KBM-7 (cell line): ENCODE measurements at regions not wholly inside any gene's neighbourhood (a gene's known extent, or its start where the extent isn't known, plus 50 kb on each side); places are given as distances from the start of the nearest gene placed in this dataset.
"Not testable (repeated sequence)": the region's sequence is repeated elsewhere in the genome, so short reads cannot be mapped to it uniquely, and the experiment has no call there.

Experiments used
- DNase-seq: peaks from one replicate; pipeline ENCODE4 v3.0.0-alpha.2; 2015
- in situ Hi-C: fragments of 300-500 bp; cut with MboI; formaldehyde crosslinking; loops from 2 replicates; pipeline ENCODE4 v1.14.3; 2020; ENCODE audit warnings: low sequenced_read_pairs, low pct_unique_long_range_greater_than_20kb, mixed read lengths

GRCh38 chr19:28142258-28142657 is 1070.7 kb downstream of the UQCRFS1 start:
- no peak for DNase-seq
- in situ Hi-C loops = no loop called here

GRCh38 chr19:28140201-28140600 is 1072.8 kb downstream of the UQCRFS1 start:
- in situ Hi-C loops = no loop called here
- no peak for DNase-seq

DNA sequence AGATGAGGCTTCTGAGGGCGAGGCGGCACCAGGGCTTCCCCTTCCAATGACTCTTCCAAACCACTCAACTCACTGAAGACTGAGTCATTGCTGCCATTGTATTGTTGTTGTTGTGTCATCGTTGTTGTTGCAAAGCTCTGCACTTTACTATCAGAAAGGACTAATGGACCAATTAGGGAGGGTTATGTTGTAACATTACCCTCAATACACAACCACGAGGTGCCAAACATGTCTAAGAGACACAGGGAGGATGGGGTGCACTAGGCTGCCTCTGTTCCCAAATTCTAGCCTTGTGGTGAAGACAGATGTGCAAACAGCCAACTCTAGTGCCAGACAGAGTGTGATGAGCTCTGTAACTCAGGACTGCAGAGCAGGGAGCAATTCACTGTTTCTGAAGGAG is 1075.2 kb downstream of the UQCRFS1 start:
- DNase-seq = no peak
- in situ Hi-C loops = no loop called here

- in situ Hi-C loops = no loop called here
- no peak for DNase-seq
Measured at GRCh38 chr19:28136796-28137195, 1076.2 kb downstream of the UQCRFS1 start.

DNA sequence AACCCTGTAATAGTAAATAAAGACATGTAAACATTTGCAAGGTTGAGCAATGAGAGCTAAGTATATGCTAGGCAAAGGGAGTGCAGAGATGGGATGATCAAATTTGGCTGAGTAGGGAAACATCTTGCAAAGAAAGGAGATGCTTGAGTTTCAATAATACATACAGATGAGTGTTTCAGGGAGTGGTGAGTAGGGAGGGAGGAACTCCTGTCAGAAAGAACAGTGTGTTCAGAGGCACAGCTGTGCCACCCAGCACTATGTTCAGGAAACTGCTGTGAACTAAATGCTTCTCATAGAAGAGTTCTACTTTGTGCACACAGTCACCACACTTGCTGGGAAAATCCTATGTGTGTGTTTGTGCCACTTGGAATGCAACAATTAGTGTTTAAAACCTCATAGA is 1077.1 kb downstream of the UQCRFS1 start:
- no peak for DNase-seq
- in situ Hi-C loops = no loop called here

DNA sequence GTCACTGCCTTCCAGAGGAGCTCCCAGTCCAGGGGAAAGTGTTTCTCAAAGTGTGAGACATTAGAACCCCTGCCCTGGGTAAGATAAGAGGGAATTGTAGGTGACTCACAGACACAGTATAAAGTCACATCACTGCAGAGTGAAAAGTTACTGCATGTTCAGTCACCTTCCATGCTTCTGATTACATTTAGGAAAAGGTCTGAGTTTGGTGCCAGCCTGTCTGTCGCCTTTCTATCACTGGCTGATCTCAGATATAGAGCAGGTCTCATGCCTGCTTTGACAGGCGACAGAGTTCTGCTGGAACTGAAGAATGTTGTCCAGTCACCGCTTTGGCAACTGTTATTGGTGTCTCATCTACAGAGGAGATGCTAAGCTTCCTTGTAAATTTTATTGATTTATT is 1078.6 kb downstream of the UQCRFS1 start:
- in situ Hi-C loops = no loop called here

GRCh38 chr19:28130881-28131280 is 1082.1 kb downstream of the UQCRFS1 start:
- in situ Hi-C loops, DNase-seq: not testable (repeated sequence)

More for the DNA sequence above, 1078.6 kb downstream of the UQCRFS1 start:
- no peak for DNase-seq

GRCh38 chr19:28130066-28130511 is 1082.9 kb downstream of the UQCRFS1 start:
- DNase-seq = no peak
- in situ Hi-C loops = no loop called here

DNA sequence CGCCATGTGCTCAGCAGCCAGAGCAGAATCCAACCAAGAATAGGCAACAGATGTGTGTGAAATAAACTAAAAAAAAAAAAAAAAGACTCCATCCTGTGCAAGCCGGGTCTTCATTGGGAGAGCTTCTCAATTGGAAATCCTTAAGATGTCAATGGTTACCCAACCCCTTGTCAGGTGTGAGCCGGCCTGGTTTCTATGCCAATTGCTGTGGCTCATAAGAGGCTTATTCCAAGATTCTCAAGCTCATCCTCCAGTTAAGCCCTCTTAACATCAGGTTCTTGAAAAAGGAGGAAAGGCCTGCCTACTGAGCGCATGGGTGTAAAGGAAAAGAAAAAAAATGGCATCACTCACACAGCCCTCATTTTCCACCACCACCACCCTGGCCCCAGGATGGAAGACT is 1084.6 kb downstream of the UQCRFS1 start:
- in situ Hi-C loops = no loop called here
- no peak for DNase-seq

GRCh38 chr19:28126135-28126898 is 1086.6 kb downstream of the UQCRFS1 start:
- no peak for DNase-seq
- in situ Hi-C loops = no loop called here

- in situ Hi-C loops = no loop called here
- DNase-seq = no peak
Measured at GRCh38 chr19:28122734-28123133, 1090.2 kb downstream of the UQCRFS1 start.

DNA sequence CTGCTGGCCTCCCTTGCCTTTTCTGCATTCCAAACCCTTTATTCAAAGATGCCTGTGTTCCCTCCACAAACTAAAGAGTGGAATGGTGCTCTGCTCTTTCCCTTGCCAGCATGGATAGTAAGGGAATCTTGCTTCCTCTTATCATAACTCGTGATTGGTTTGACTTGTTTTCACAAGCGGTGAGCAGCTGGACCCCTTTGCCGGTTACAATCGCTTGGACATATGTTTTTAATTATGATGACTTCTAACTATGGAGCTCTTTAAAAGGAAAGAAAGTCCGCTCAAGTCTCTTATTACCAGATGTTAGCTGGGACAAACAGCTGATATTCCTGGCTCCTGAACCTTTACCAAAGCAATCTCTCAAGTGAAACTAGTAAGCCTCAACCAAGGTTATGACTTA is 1094.7 kb downstream of the UQCRFS1 start:
- in situ Hi-C loops = no loop called here
- no peak for DNase-seq

- in situ Hi-C loops = no loop called here
- DNase-seq = no peak
Measured at GRCh38 chr19:28117143-28117542, 1095.8 kb downstream of the UQCRFS1 start.

GRCh38 chr19:28116379-28116778 is 1096.6 kb downstream of the UQCRFS1 start:
- in situ Hi-C loops, DNase-seq: not testable (repeated sequence)

- DNase-seq = no peak
- in situ Hi-C loops = no loop called here
Measured at GRCh38 chr19:28103921-28104320, 1109.0 kb downstream of the UQCRFS1 start.

- in situ Hi-C loops, DNase-seq: not testable (repeated sequence)
Measured at GRCh38 chr19:28084659-28085157, 1128.2 kb downstream of the UQCRFS1 start.

DNA sequence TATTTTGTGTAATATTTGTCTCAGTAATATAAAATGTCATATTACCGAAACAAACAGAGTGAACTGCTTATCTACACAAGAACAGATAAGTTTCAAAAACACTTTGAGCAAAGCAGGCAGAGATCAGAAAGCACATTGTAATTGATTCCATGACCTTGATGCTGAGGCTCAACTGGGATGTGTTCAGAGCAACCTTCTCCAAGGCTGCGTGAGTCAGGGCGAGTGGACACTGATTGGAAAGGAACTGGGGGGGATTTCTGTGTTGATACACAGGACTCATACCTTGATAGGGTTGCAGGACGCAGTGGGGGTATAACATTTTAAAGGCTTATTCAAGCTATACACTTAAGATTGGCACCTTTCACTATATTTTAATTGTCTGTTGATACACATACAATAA is 1136.3 kb downstream of the UQCRFS1 start:
- in situ Hi-C loops = no loop called here
- no peak for DNase-seq

DNA sequence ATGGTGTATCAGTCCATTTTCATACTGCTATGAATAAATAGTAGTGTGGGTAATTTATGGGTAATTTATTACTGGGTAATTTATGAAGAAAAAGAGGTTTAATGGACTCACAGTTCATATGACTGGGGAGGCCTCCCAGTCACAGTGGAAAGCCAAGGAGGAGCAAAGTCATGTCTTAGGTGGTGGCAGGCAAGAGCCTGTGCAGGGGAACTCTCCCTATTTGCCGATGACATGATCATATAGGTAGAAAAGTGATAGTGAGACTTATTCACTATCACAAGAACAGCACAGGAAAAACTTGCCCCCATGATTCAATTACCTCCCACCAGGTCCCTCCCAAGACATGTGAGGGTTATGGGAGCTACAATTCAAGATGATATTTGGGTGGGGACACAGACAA is 1137.7 kb downstream of the UQCRFS1 start:
- in situ Hi-C loops = no loop called here
- no peak for DNase-seq

- DNase-seq = no peak
- in situ Hi-C loops = no loop called here
Measured at GRCh38 chr19:28074773-28075172, 1138.2 kb downstream of the UQCRFS1 start.

DNA sequence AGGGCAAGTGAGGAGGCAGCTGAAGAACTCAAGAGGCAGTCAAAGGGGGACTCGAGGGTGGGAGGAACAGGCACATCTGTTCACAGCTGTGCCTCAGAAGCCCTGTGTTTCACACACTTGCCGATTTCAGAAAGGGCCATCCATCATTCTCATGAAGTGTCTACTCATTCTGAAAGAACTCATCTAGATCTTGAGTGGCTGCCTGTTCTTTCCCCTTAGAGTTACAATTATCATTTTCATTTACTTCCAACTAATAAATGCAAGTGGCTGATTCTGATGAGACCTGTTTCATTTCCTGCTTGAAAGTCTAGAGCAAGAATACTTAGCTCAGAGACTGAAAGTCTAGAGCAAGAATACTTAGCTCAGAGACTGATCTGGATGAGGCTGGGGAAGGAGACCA is 1145.1 kb downstream of the UQCRFS1 start:
- in situ Hi-C loops = no loop called here
- no peak for DNase-seq

GRCh38 chr19:28066988-28067387 is 1146.0 kb downstream of the UQCRFS1 start:
- no peak for DNase-seq
- in situ Hi-C loops = no loop called here
